ENCODE measurements at regions not wholly inside any gene's neighbourhood (a gene's known extent, or its start where the extent isn't known, plus 50 kb on each side); places are given as distances from the start of the nearest gene placed in this dataset.

DNA sequence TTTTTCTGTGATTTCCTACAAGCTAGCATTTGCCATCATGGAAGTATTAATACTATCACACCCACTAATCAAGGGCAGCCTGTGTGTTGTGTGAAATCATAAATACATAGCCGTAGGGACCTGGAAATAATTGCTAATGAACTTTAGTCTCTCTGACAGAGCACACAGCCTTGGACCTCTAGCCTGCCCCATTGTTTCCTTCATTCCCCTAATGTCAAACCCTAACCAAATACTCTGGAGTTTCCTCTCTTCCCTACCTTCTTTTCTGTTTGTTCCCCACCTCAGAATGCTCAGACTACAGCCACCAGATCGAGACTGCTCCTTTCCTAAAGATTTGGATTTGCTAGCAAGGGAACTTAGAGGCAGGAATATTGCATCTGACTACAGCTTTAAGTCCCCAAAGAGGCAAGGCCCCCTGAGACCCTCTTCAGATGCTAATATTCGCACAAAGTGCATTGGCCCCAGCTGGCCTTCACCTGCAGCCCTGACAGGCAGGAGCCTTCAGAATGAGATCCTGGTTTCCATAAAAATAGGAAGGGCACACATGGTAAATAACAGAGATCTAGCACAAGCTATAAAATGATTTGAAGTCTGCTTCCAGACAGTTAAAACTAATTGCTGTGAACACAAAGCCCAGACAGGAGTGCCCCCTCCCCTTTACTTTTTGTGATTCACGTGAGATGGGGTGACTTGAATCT is 279.2 kb upstream of the DCC start:
- Histone ChIP-seq H3K4me3 (ENCODE audit: low read length) (no peak overlapping the region), H3K79me2 (ENCODE audit: control insufficient read depth, low read length) (no peaks in the 10 kb centered on the region), H3K27ac (ENCODE audit: low read depth, low read length) (no peak overlapping the region), H3K4me1 (ENCODE audit: control insufficient read depth, low read length) (no peaks in the 10 kb centered on the region), H3K4me2 (ENCODE audit: low read length) (no peak overlapping the region), H3K27me3 (ENCODE audit: control insufficient read depth, low read length) (no peaks in the 10 kb centered on the region), H4K20me1 (ENCODE audit: control insufficient read depth, insufficient read depth, low read depth, low read length) (no peaks in the 10 kb centered on the region), H3K36me3 (ENCODE audit: control insufficient read depth, low read length) (no peaks in the 10 kb centered on the region), H3K9me3 (ENCODE audit: control insufficient read depth, insufficient read depth, low read length) (peaks cover 4% of the 10 kb centered on the region; the same call in 1 of the 2 replicates), H3F3A (ENCODE audit: control insufficient read depth, insufficient read depth) (no peaks in the 10 kb centered on the region), H3K9me2 (replicated peaks; ENCODE audit: control insufficient read depth, low read length) (no peaks in the 10 kb centered on the region; the same call in 1 of the 2 replicates)
- TF ChIP-seq, protein P1, sequence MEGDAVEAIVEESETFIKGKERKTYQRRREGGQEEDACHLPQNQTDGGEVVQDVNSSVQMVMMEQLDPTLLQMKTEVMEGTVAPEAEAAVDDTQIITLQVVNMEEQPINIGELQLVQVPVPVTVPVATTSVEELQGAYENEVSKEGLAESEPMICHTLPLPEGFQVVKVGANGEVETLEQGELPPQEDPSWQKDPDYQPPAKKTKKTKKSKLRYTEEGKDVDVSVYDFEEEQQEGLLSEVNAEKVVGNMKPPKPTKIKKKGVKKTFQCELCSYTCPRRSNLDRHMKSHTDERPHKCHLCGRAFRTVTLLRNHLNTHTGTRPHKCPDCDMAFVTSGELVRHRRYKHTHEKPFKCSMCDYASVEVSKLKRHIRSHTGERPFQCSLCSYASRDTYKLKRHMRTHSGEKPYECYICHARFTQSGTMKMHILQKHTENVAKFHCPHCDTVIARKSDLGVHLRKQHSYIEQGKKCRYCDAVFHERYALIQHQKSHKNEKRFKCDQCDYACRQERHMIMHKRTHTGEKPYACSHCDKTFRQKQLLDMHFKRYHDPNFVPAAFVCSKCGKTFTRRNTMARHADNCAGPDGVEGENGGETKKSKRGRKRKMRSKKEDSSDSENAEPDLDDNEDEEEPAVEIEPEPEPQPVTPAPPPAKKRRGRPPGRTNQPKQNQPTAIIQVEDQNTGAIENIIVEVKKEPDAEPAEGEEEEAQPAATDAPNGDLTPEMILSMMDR (IDR thresholded peaks at IDR 0.05; ENCODE audit: low read depth, low read length, poor library complexity, severe bottlenecking), result no peak
- no peak for TF ChIP-seq EZH2phosphoT487 (IDR thresholded peaks at IDR 0.05; ENCODE audit: borderline replicate concordance, low read length)

GRCh38 chr18:52063923-52064322 is 276.1 kb upstream of the DCC start:
- Histone ChIP-seq H3K4me1 (ENCODE audit: control insufficient read depth, low read length) (no peaks in the 10 kb centered on the region), H4K20me1 (ENCODE audit: control insufficient read depth, insufficient read depth, low read depth, low read length) (no peaks in the 10 kb centered on the region), H3K4me3 (ENCODE audit: low read length) (no peak overlapping the region), H3K36me3 (ENCODE audit: control insufficient read depth, low read length) (no peaks in the 10 kb centered on the region), H3K4me2 (ENCODE audit: low read length) (no peak overlapping the region), H3K79me2 (ENCODE audit: control insufficient read depth, low read length) (no peaks in the 10 kb centered on the region), H3K9me3 (ENCODE audit: control insufficient read depth, insufficient read depth, low read length) (peaks cover 4% of the 10 kb centered on the region; the same call in 1 of the 2 replicates), H3K27me3 (ENCODE audit: control insufficient read depth, low read length) (no peaks in the 10 kb centered on the region), H3K9me2 (replicated peaks; ENCODE audit: control insufficient read depth, low read length) (no peaks in the 10 kb centered on the region), H3K27ac (ENCODE audit: low read depth, low read length) (no peak overlapping the region), H3F3A (ENCODE audit: control insufficient read depth, insufficient read depth) (no peaks in the 10 kb centered on the region)
- TF ChIP-seq, protein P1 (IDR thresholded peaks at IDR 0.05; ENCODE audit: low read depth, low read length, poor library complexity, severe bottlenecking), result no peak
- no peak for TF ChIP-seq EZH2phosphoT487 (IDR thresholded peaks at IDR 0.05; ENCODE audit: borderline replicate concordance, low read length)

GRCh38 chr18:52069201-52069600 is 270.8 kb upstream of the DCC start:
- H3K79me2 ChIP-seq (ENCODE audit: control insufficient read depth, low read length), result no peaks in the 10 kb centered on the region
- no peak overlapping the region for H3K27ac ChIP-seq (ENCODE audit: low read depth, low read length)
- no peak for TF ChIP-seq EZH2phosphoT487 (IDR thresholded peaks at IDR 0.05; ENCODE audit: borderline replicate concordance, low read length)
- no peaks in the 10 kb centered on the region for H3F3A ChIP-seq (ENCODE audit: control insufficient read depth, insufficient read depth)
- H3K27me3 ChIP-seq (ENCODE audit: control insufficient read depth, low read length), result no peaks in the 10 kb centered on the region
- H3K4me2 ChIP-seq (ENCODE audit: low read length), result no peak overlapping the region
- peaks cover 4% of the 10 kb centered on the region; the same call in 1 of the 2 replicates for H3K9me3 ChIP-seq (ENCODE audit: control insufficient read depth, insufficient read depth, low read length)
- H4K20me1 ChIP-seq (ENCODE audit: control insufficient read depth, insufficient read depth, low read depth, low read length), result no peaks in the 10 kb centered on the region
- H3K36me3 ChIP-seq (ENCODE audit: control insufficient read depth, low read length), result no peaks in the 10 kb centered on the region
- H3K4me1 ChIP-seq (ENCODE audit: control insufficient read depth, low read length), result no peaks in the 10 kb centered on the region
- H3K4me3 ChIP-seq (ENCODE audit: low read length), result no peak overlapping the region
- no peaks in the 10 kb centered on the region for H3K9me2 ChIP-seq (replicated peaks; ENCODE audit: control insufficient read depth, low read length)

- H3K4me3 ChIP-seq (ENCODE audit: low read length), result no peak overlapping the region
- H3K9me2 ChIP-seq (replicated peaks; ENCODE audit: control insufficient read depth, low read length), result no peaks in the 10 kb centered on the region
- H3K36me3 ChIP-seq (ENCODE audit: control insufficient read depth, low read length), result no peaks in the 10 kb centered on the region
- TF ChIP-seq EZH2phosphoT487 (IDR thresholded peaks at IDR 0.05; ENCODE audit: borderline replicate concordance, low read length), result no peak
- TF ChIP-seq, protein P1 (IDR thresholded peaks at IDR 0.05; ENCODE audit: low read depth, low read length, poor library complexity, severe bottlenecking), result no peak
- no peaks in the 10 kb centered on the region for H3F3A ChIP-seq (ENCODE audit: control insufficient read depth, insufficient read depth)
- no peaks in the 10 kb centered on the region for H3K79me2 ChIP-seq (ENCODE audit: control insufficient read depth, low read length)
- H3K9me3 ChIP-seq (ENCODE audit: control insufficient read depth, insufficient read depth, low read length), result no peaks in the 10 kb centered on the region
- no peak overlapping the region for H3K27ac ChIP-seq (ENCODE audit: low read depth, low read length)
- H3K4me1 ChIP-seq (ENCODE audit: control insufficient read depth, low read length), result no peaks in the 10 kb centered on the region
- H3K4me2 ChIP-seq (ENCODE audit: low read length), result no peak overlapping the region
- H4K20me1 ChIP-seq (ENCODE audit: control insufficient read depth, insufficient read depth, low read depth, low read length), result no peaks in the 10 kb centered on the region
- H3K27me3 ChIP-seq (ENCODE audit: control insufficient read depth, low read length), result no peaks in the 10 kb centered on the region
Observed at GRCh38 chr18:52070291-52070756, 269.7 kb upstream of the DCC start.

Measured in DOHH2 (cell line).